HG03565 (cell line): ENCODE measurements at regions not wholly inside any gene's neighbourhood (a gene's known extent, or its start where the extent isn't known, plus 50 kb on each side); places are given as distances from the start of the nearest gene placed in this dataset.

ENCODE experiments used
- ATAC-seq: cut with Tn5 transposase; IDR thresholded peaks from one replicate; pipeline ENCODE4 v1.9.1; 2021; ENCODE audit warnings: mild to moderate bottlenecking, moderate library complexity; ENCODE audit not compliant: unreplicated experiment

GRCh38 chr7:35399840-35400239 lies 145.9 kb upstream of the TBX20 start:
- no peak for ATAC-seq

DNA sequence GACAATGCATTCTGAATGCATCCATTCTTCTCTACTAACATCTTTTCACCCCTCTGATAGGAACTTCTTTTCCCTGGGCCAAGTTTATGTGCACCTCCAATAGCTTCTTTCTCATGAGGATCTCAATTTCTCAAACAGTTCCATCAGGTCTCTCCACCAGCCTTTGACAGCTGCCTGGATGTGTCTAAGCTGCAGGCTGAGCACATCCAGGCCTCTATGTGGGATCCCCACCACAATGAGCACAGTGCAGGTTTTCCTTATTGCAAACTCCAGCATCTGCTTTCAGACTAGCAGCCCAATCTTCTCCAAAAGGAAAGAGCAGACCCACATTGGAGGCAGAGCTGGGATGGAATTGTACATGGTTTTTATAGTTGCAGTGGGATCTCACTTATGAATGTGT lies 145.3 kb upstream of the TBX20 start:
- ATAC-seq, result no peak

- ATAC-seq, result no peak
Measured at GRCh38 chr7:35398518-35398917, 144.6 kb upstream of the TBX20 start.

DNA sequence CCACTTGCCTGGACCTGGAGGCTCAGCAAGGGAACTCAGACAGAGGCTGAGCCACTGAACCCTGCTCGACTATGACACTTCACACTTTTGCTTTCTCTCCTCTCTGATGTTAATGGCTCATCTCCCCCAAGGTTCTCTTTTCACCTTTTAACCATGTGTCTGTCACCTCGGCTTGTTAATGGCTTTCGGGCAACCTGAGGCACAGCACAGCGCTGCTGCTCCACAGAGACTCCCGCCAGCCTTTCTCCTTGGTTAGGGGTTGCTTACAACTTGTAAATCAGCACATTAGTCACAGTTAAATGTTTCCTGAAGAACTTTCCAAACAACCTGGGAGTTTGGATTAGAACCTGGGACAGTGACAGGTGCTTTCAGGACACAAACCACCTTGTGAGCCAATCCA lies 136.2 kb upstream of the TBX20 start:
- no peak for ATAC-seq

GRCh38 chr7:35389636-35390035 lies 135.7 kb upstream of the TBX20 start:
- no peak for ATAC-seq

GRCh38 chr7:35386816-35387706 lies 133.2 kb upstream of the TBX20 start:
- no peak for ATAC-seq

- ATAC-seq, result no peak
Measured at GRCh38 chr7:35386082-35386815, 132.3 kb upstream of the TBX20 start.

DNA sequence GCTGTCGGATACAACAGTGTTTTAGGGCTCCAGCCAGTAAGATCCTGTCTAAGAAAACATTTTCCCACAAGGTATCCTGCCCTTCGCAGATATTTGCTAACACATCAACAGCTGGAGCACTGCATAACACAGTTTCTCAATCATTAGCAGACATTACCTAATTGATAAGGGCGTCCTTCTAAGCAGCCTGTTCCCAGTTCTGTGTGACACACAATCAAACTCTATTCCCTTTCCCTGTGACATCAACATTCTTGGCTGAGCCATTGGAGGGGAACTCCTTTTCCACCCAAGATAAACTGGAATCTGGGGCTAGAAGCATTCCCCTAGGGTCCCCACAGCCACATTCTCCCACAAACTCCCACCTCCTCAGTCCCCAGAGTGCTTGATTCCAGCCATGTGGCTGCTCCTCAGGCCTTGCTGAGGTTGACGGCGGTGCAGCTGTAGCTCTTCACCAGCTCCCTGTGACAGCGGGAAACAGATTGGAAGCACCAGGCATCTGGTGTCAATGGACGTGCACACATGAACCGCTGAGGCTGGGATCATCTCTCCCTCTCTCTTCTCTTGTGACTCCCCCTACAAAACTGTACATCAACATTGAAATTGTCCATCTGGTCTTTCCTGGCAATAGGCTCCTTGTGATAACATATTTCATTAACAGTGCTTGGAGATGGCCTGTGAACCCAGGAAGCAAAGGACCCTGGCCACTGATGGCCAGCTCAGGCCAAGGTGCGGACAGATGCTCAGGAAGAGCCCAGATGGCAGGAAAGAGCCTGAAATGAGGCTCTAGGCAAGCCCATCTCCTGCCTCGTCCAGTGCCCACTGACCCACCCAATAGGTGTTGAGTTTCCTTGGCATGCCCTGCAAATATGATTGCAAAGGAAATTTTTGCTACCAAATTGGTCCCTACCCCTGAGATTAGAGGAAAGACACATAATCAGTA lies 131.1 kb upstream of the TBX20 start:
- ATAC-seq, result no peak

GRCh38 chr7:35380739-35381224 lies 126.9 kb upstream of the TBX20 start:
- ATAC-seq, result no peak

GRCh38 chr7:35379481-35379880 lies 125.6 kb upstream of the TBX20 start:
- ATAC-seq, result no peak

GRCh38 chr7:35375516-35375915 lies 121.6 kb upstream of the TBX20 start:
- ATAC-seq, result no peak

DNA sequence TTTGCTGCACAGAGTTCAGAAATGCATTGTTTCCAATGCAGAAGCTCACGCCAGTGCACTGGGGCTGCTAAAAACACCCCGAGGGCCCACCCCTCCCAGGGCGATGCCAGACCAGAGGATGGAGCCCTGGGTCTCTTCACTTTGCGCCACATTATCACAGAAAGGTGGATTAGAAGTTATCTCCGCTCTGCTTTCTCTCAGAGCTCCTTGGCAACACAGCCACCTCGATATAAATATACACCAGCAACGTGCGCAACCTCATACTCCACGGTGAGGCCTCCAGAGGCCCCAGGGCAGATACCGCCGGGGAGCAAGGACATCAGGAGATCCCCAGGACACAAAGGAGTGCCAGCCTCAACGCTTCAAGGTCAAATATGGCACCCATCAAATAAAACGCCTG lies 121.0 kb upstream of the TBX20 start:
- no peak for ATAC-seq

DNA sequence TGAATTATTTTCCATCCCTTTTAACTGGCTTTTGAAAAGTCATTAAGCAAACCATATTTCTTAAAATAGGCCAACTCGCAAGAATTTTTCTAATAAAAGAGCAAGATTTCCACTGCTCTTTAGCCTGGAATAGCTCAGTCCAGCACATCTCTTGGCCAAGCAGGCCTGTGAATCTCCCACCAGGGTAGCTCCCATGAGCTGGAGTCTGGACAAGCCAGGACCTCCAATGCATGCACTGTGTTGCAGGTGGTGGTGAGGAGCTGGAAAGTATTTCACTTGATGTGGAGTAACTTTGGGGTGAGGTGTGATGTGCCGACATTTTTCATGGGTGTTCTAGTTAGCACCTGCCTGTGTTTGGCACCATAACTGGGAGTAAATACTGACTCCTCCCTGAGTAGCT lies 117.3 kb upstream of the TBX20 start:
- ATAC-seq, result no peak

GRCh38 chr7:35370687-35371086 lies 116.8 kb upstream of the TBX20 start:
- ATAC-seq, result no peak

- no peak for ATAC-seq
Measured at GRCh38 chr7:35366167-35367155, 112.6 kb upstream of the TBX20 start.

DNA sequence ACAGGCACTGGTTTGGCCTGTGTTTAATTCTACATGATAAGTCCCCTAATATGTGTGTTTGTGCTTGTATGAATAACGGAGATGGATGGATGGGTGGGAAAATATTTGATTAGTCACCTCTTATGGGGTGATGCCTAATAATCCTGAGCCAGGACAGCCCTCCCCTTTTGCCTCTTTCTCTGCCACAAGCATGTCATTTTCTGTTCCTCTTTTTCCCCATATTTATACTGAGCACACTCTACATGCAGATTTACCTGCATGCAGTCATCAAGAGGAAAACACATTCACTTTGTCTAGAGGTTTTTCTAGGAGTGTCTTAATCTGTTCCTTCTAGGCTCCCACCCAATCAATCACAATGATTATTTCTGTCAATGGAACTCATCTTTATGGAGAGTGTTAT lies 111.6 kb upstream of the TBX20 start:
- no peak for ATAC-seq

GRCh38 chr7:35362341-35362740 lies 108.4 kb upstream of the TBX20 start:
- no peak for ATAC-seq

DNA sequence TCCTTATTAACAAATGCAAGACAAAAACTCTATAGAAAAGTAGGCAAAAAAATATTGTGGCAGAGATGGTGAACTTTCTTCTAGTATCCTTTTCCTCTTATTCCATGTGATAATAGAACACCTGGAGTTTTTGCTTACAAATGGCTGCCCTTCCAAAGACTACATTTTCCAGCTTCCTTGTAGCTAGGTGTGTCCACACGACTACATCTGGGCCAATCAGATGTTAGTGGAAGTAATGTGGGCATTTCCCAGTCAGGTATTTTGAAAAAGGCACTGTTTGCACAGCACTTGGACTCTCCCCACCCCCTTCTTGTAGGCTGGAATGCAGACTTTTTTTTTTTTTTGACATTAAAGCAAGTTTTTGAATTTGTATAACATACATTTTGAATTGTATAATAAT lies 105.5 kb upstream of the TBX20 start:
- no peak for ATAC-seq

DNA sequence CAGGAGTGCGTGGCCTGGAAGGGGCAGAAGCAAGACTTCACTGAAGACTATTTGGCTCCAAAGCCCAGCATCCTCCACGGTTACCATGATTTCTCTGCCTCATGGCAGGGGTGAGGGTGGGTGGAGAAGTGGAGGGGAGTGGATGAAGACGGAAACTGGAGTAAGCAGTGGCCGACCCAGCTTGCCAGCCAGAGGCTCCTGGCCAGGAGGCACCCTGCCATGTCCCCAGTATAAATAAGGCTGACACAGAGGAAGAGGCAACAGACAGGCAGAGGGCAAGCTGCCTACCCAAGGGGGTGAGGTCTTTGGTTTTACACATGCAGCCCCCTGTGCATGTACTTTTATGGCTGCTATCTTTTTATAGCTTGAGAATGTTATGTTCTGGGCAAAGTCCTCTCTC lies 102.6 kb upstream of the TBX20 start:
- ATAC-seq, result no peak

DNA sequence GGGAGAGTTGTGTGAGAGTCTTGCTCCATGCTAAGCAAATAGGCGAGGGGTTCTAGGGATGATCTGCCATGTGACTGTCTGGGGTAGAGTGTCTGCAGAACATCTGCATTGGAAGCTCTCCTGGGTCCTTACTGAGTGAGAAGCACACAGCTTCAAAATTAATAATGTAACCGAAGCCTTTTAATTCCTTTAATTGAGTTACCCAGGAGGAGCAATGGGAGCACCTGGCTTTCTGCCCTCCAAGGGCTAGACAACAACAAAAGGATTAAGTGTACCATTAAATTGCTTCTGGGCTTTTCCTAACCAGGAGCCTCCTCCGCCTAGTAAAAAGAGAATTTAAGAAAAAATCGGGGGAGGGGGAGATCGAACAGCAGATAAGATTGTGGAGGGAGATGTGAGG lies 102.0 kb upstream of the TBX20 start:
- no peak for ATAC-seq
